Stimulated activated naive B cell treated with anti-CD40 and anti-IgM and Interleukin-4, amounts not matched to agents 10 μg/mL and 1 μg/mL and 100 μg/mL, for 72 hours (primary cell): ENCODE measurements at regions not wholly inside any gene's neighbourhood (a gene's known extent, or its start where the extent isn't known, plus 50 kb on each side); places are given as distances from the start of the nearest gene placed in this dataset.

Experiments used
- ATAC-seq, 2 donors: fragments of 150-1000 bp; cut with Tn5 transposase; replicated peaks; 2 replicates each; pipeline ENCODE4 v1.10.0; 2021; ENCODE audit warnings: moderate library complexity in 1 of 2
- DNase-seq: peaks from one replicate; pipeline ENCODE4 v3.0.0; 2021
- H3K27ac Mint-ChIP-seq: one replicate; pipeline ENCODE4 v1.8.0; 2022; ENCODE audit warnings: mild to moderate bottlenecking, mixed read lengths
- H3K27me3 Mint-ChIP-seq, 2 donors: one replicate each; pipeline ENCODE4 v1.8.0; 2022; ENCODE audit warnings: mixed read lengths in 2 of 2
- H3K36me3 Mint-ChIP-seq, 2 donors: one replicate each; pipeline ENCODE4 v1.8.0; 2022; ENCODE audit warnings: mixed read lengths in 2 of 2, mild to moderate bottlenecking in 1 of 2
- H3K4me1 Mint-ChIP-seq, 2 donors: one replicate each; pipeline ENCODE4 v1.8.0; 2022; ENCODE audit warnings: mixed read lengths in 2 of 2, mild to moderate bottlenecking in 1 of 2
- H3K4me3 Mint-ChIP-seq, 2 donors: one replicate each; pipeline ENCODE4 v1.8.0; 2022; ENCODE audit warnings: mild to moderate bottlenecking in 2 of 2, mixed read lengths in 2 of 2, moderate library complexity in 1 of 2
- H3K9me3 Mint-ChIP-seq, 2 donors: one replicate each; pipeline ENCODE4 v1.8.0; 2022; ENCODE audit warnings: mixed read lengths in 2 of 2, mild to moderate bottlenecking in 1 of 2

DNA sequence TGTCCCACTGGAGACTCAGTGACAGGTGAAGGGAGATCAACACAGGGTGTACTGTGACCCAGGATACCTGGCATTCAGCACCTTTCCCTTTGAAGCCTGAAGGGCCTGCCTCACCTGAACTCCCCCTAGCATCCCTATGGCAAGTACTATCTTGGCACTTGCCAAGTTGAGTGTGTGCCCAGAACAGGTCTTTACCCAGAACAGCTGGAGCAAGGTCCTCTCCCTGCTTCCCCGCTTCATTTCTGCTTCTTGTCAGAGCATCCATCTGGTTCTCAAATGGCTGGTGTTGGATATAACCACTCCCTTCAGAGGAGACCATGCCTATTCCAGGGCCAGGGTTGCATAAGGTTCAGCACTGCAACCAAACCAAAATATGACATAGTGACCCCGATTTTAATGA, 73.0 kb downstream of the FAM43A start:
- Mint-ChIP-seq H3K4me3 (no peak overlapping the region), H3K9me3 (no peaks in the 10 kb centered on the region), H3K36me3 (no peaks in the 10 kb centered on the region), H3K4me1 (peaks cover 0 to 1% of the 10 kb centered on the region in 2 donors), H3K27ac (no peak overlapping the region), H3K27me3 (peaks cover 4 to 5% of the 10 kb centered on the region in 2 donors)
- ATAC-seq (no peak), DNase-seq (no peak)

DNA sequence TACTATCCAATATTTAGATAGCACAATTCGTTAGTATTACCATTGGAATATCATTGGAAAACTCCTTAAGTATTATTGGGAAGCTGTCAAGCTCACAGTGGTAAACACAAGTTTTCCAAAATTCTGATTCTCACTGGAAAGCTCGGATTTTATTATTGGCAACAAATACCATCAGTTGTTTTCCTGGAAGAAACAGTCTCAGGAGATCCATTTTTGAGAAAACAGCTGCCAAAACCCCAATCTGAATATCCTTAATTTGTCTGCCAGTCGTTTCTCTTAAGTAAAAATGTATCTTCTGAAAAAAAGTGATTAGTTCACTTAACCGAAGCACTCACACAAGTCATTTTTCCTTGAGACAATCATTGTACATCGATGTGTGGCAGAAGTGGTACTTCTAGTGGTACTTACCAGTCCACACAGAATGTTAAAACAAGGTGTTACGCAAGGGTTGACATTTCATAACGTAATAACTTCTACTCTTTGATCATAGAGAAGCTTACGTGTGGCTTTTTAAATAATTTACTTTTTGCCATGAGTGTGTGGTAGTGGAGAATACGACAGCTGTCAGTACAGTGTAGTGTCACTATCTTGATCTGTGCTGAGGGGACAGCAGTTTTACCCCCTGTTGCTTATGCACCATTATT, 74.9 kb downstream of the FAM43A start:
- H3K9me3 Mint-ChIP-seq: no peaks in the 10 kb centered on the region
- H3K27ac Mint-ChIP-seq: no peak overlapping the region
- ATAC-seq (no peak), DNase-seq (no peak)
- peaks cover 4 to 5% of the 10 kb centered on the region in 2 donors for H3K27me3 Mint-ChIP-seq
- H3K4me3 Mint-ChIP-seq: no peak overlapping the region
- H3K4me1 Mint-ChIP-seq: peaks cover 0 to 5% of the 10 kb centered on the region in 2 donors
- no peaks in the 10 kb centered on the region for H3K36me3 Mint-ChIP-seq

DNA sequence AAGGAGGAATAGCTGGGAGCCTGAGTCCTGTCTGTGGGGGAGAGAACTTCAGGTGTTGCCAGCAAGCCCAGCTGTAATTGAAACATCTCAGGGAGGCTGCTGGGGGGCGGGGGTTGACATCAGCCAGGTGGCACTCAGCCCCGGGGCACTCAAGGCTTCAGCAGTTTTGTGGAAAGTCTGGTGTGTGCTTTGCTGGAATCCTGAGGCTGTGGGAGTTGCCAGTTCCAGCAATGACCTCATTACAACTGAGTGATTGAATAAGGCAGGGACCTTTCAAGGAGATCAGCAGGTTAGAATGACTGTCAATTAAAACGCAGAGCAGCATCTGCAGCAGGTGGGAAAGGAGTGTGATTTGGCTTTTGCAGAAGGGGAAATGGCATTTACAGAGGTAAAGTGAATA, 75.7 kb downstream of the FAM43A start:
- ATAC-seq: no peak
- Mint-ChIP-seq H3K4me1 (peaks cover 0 to 5% of the 10 kb centered on the region in 2 donors), H3K27me3 (peaks cover 4 to 5% of the 10 kb centered on the region in 2 donors), H3K27ac (no peak overlapping the region), H3K4me3 (no peak overlapping the region), H3K9me3 (no peaks in the 10 kb centered on the region), H3K36me3 (no peaks in the 10 kb centered on the region)
- no peak for DNase-seq

DNA sequence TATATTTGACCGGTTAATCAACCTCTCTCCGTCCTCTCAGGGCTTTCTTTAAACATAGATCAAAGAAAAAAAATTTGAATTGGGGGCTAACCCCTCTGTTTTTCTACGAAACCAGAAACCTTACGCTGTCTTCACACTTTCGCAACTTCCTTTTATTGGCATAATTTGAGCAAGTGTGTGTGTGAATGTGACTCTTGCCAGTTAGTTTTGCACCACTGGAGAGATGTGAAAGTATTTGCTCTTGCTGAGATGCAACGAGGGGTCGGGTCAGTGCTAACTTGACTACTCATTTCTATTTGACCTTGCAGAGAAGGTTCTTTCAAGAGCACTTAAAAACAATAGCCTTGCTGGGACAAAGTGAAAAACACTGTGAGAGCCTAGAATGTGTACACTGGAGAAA, 81.2 kb downstream of the FAM43A start:
- Mint-ChIP-seq H3K4me1 (peaks cover 18 to 33% of the 10 kb centered on the region in 2 donors), H3K27ac (peak overlapping the region; percentile 53), H3K36me3 (no peaks in the 10 kb centered on the region), H3K27me3 (peaks cover 0 to 5% of the 10 kb centered on the region in 2 donors), H3K4me3 (no peak overlapping the region), H3K9me3 (peaks cover 0 to 2% of the 10 kb centered on the region in 2 donors)
- DNase-seq (no peak), ATAC-seq (peak in 1 of 2 donors; percentile 5)

DNA sequence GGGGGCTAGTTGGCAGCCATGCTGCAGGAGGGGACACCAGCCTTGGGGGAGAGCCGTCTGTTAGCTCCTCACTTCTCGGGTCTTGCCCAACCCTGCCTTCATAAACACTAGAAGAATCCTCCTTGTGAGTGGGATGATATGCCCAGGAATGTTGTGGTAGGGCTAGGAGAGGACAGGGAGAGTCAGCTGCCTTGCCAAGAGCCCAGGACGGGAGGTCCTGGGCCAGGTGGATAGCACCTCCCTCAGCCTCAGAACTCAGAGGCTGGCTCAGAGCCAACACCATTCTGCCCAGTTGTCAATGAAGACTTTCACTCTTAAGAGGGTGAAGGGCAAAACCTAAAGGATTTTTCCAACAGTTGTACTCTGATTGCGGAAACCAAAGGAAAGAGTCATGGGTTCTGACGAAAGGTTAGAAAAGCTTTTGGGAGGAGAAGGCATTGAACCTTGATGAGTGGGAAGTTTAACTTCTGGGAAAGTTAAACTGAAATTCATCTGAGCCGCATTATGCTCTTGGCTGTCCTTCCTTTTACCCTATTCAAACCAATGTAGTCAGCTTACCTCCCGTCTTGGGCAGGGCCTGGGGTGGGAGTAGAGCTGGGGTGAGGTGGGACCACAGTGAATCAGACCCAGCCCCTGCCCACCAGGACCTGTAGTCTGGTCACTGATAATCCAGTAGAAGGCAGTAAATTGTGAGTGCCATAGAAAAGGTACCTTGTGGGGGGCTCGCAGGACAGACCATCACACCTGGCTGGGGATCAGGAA, 81.9 kb downstream of the FAM43A start:
- H3K36me3 Mint-ChIP-seq: no peaks in the 10 kb centered on the region
- ATAC-seq (no peak), DNase-seq (no peak)
- H3K9me3 Mint-ChIP-seq: peaks cover 0 to 2% of the 10 kb centered on the region in 2 donors
- peaks cover 0 to 9% of the 10 kb centered on the region in 2 donors for H3K27me3 Mint-ChIP-seq
- H3K27ac Mint-ChIP-seq: no peak overlapping the region
- no peak overlapping the region for H3K4me3 Mint-ChIP-seq
- peaks cover 18 to 33% of the 10 kb centered on the region in 2 donors for H3K4me1 Mint-ChIP-seq

DNA sequence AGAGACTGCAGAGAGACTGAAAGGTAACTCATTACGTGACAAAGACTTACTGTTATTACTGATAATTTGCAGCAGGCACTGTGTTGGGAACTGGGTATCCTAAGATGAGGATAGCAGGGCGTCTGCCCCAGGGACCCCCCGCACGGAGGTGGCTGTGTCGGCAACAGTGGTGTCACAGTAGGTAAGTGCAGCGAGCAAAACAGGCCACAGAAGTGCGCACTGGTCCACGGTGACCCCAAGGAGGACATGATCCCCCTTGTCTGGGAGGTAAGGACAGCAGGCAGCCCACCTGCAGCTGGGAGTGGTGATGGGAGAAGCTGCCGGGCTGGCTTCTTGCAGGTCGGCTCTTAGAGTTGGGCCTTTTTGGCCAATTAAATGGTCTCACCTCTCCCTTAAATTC, 82.9 kb downstream of the FAM43A start:
- ATAC-seq (no peak), DNase-seq (no peak)
- peaks cover 4 to 17% of the 10 kb centered on the region in 2 donors for H3K27me3 Mint-ChIP-seq
- no peaks in the 10 kb centered on the region for H3K36me3 Mint-ChIP-seq
- H3K4me3 Mint-ChIP-seq: peak overlapping the region; percentile 79 to 86
- peaks cover 0 to 2% of the 10 kb centered on the region in 2 donors for H3K9me3 Mint-ChIP-seq
- H3K27ac Mint-ChIP-seq: no peak overlapping the region
- H3K4me1 Mint-ChIP-seq: peaks cover 18 to 33% of the 10 kb centered on the region in 2 donors

DNA sequence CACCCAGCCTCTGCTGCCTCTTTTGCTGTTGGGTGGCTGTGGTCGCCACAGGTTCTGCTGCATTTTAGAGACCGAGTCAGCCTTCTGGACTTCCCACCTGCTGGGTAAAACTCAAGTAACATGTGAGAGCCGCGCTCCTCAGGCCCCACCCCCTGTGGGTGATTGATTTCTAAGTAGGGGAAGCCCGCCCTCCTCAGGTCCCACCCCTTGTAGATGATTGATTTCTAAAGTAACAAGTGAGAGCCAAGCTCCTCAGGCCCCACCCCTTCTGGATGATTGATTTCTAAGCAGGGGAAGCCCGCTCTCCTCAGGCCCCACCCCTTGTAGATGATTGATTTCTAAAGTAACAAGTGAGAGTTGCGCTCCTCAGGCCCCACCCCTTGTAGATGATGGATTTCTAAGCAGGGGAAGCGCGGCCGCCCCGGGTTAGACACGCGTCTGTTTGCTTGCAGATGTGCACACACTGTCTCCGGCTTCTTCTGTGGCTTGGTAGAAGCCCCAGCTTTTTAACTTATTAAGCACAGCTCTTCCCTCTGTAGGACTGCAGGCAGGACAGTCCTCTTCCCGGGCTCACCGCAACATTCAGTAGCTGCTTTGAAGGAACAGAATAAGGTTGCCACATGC, 83.4 kb downstream of the FAM43A start:
- H3K27ac Mint-ChIP-seq: peak overlapping the region; percentile 79
- H3K27me3 Mint-ChIP-seq: peaks cover 4 to 17% of the 10 kb centered on the region in 2 donors
- peaks cover 18 to 32% of the 10 kb centered on the region in 2 donors for H3K4me1 Mint-ChIP-seq
- H3K4me3 Mint-ChIP-seq: peak overlapping the region; percentile 79 to 86
- ATAC-seq (peak; percentile 97 to 98), DNase-seq (peak; percentile 87)
- peaks cover 0 to 2% of the 10 kb centered on the region in 2 donors for H3K9me3 Mint-ChIP-seq
- H3K36me3 Mint-ChIP-seq: no peaks in the 10 kb centered on the region

DNA sequence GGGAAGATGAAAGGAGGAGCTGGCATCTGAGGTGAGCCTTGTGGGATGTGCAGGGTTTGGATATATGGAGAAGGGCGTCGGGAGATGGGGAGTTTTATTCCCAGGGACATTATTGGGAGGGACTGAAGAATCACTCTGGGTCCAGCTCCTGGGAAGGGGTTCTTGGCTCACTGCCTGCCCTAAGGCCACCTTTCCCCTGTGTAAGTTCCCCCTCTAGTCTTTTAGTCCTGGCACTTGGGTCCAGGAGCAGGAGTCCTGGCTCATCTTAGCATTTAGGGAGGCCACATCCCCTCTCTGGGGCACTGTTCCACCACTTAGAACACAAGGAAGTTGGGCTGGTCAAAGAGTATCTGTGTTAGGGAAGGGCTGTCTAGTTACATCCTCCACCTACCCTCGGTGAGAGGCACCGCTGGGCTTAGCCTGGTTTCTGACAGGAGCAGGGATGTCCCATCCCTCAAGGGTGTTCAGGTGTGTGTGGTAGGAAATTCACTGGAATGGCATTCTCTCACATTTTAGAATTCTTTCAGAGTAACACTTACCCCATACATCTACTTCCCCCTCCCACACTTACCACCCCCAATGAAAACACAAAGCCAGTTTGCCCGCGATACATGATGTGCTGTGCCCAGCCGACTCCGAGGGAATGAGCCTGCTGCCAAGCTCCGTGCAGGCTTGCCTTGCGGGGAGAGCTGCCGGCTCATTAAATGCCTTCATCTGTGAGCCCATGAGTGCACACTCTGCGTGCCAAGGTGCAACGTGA, 86.7 kb downstream of the FAM43A start:
- Mint-ChIP-seq H3K36me3 (no peaks in the 10 kb centered on the region), H3K4me3 (no peak overlapping the region), H3K4me1 (peaks cover 13 to 17% of the 10 kb centered on the region in 2 donors), H3K27ac (no peak overlapping the region), H3K9me3 (peaks cover 0 to 2% of the 10 kb centered on the region in 2 donors), H3K27me3 (peaks cover 17 to 19% of the 10 kb centered on the region in 2 donors)
- ATAC-seq (no peak), DNase-seq (no peak)

DNA sequence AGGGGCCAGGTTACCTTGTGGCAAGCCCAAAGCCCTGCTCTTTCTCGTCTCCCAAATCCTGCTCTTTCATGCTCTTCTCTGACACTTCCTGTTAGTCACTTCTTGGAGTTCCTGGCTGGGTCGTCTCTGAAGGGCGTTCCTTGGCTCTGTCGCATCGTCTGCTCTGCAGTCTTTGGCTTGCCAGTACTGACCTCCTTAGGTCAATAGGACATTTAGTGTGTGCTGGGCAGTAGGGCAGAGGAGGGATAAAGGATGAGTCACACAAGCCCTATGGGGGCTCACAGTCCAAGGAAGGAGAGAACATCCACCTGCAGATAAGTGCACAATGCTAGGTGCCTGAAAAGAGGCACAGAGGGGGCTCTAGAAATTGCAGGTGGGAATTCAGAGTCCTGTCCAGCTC, 87.5 kb downstream of the FAM43A start:
- Mint-ChIP-seq H3K4me1 (peaks cover 9 to 15% of the 10 kb centered on the region in 2 donors), H3K36me3 (no peaks in the 10 kb centered on the region)

DNA sequence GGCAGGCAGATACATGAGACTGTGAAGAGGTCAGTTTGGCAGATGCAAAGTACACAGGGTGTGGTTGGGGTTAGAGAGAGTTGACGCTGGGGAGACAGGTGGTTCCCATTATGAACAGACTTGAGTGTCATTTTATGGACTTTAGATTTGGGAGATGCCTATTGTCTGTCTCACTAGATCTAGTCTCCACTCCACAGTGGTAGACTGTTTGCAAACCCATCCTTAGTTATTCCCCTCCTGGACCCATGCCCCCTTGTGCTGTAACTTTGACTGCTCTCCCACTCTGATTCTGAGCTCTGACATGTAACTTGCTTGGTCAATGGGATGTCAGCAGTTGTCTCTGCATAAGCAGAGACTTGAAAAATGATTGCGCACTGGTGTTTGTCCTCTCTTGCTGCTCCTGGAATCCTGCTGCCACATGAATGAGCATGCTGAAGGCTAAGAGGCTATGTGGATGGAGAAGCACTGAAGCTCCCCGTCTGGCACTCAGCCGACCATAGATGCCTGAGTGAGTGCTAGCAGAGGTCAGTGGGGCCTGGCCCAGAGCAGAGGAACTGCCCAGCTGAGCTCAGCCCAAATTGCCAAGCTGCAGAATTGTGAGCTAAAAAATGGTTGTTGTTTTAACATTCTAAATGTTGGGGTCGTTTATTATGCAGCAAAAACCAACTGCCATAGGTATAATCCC, 88.2 kb downstream of the FAM43A start:
- Mint-ChIP-seq H3K36me3 (no peaks in the 10 kb centered on the region), H3K9me3 (peaks cover 0 to under 1% of the 10 kb centered on the region in 2 donors), H3K27ac (no peak overlapping the region), H3K4me3 (no peak overlapping the region), H3K4me1 (peaks cover 5 to 8% of the 10 kb centered on the region in 2 donors), H3K27me3 (peaks cover 23 to 24% of the 10 kb centered on the region in 2 donors)
- DNase-seq (no peak), ATAC-seq (no peak)

More for the DNA sequence above, 87.5 kb downstream of the FAM43A start:
- DNase-seq: no peak
- Mint-ChIP-seq H3K4me3 (no peak overlapping the region), H3K9me3 (peaks cover 0 to 2% of the 10 kb centered on the region in 2 donors), H3K27ac (no peak overlapping the region), H3K27me3 (peaks cover 17 to 19% of the 10 kb centered on the region in 2 donors)
- no peak for ATAC-seq

DNA sequence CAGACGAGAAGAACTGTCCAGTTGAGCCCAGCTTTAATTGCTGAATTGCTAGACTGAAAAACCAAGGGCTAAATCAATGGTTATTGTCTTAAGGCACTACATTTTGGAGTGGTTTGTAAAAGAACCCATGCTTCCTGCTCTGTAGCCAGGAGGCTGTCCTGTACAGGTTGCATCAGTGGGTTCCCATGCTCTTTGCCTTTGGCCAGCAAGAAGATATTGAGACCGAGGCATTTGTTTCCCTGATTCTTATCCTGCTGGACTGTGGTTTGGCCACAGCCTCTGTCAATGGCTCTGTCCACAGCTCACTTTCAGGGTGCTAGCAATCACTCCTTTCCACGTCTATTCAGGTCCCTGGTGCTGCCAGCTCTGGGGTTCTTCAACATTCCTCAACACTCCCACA, 89.6 kb downstream of the FAM43A start:
- no peaks in the 10 kb centered on the region for H3K36me3 Mint-ChIP-seq
- H3K27me3 Mint-ChIP-seq: peaks cover 30 to 36% of the 10 kb centered on the region in 2 donors
- ATAC-seq (no peak), DNase-seq (no peak)
- peaks cover 0 to 1% of the 10 kb centered on the region in 2 donors for H3K4me1 Mint-ChIP-seq
- H3K4me3 Mint-ChIP-seq: no peak overlapping the region
- H3K9me3 Mint-ChIP-seq: no peaks in the 10 kb centered on the region
- no peak overlapping the region for H3K27ac Mint-ChIP-seq

DNA sequence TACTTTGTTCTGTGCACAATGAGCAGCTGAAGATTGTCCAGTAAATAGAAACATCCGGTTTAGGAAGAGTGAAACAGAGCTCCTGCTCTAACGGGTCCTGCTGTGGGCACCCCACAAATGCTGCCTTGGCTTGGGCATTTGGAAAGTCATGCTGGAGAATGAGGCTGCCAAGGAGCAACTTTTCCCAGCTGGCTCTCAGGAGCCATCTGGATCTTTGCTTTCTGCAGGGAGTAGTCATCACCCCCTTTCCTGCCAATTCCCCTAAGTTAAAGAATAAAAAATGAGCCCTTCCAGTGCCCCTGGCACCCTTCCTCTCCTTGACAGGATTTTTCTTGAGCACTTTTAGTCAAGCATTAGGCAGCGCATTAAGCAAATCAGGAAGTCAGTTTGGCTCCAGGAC, 90.0 kb downstream of the FAM43A start:
- no peak for DNase-seq
- H3K27ac Mint-ChIP-seq: no peak overlapping the region
- peaks cover 0 to 4% of the 10 kb centered on the region in 2 donors for H3K4me1 Mint-ChIP-seq
- H3K36me3 Mint-ChIP-seq: no peaks in the 10 kb centered on the region
- no peaks in the 10 kb centered on the region for H3K9me3 Mint-ChIP-seq
- H3K27me3 Mint-ChIP-seq: peaks cover 31 to 41% of the 10 kb centered on the region in 2 donors
- ATAC-seq: no peak
- no peak overlapping the region for H3K4me3 Mint-ChIP-seq

DNA sequence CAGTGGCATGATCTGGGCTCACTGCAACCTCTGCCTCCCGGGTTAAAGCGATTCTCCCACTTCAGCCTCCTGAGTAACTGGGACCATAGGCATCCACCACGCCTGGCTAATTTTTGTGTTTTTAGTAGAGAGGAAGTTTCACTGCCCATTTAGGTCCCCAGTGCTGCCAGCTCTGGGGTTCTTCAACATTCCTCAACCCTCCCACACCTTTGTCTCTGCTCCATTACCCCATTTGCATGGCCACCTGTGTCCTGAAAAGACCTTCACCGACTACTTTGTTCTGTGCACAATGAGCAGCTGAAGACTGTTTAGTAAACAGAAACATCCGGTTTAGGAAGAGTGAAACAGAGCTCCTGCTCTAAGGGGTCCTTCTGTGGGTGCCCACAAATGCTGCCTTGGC, 92.0 kb downstream of the FAM43A start:
- Mint-ChIP-seq H3K4me1 (peaks cover 0 to 4% of the 10 kb centered on the region in 2 donors), H3K27ac (no peak overlapping the region), H3K4me3 (no peak overlapping the region), H3K27me3 (peaks cover 32 to 38% of the 10 kb centered on the region in 2 donors), H3K9me3 (no peaks in the 10 kb centered on the region), H3K36me3 (no peaks in the 10 kb centered on the region)
- DNase-seq: no peak
- ATAC-seq: no peak
